ENCODE measurements at regions not wholly inside any gene's neighbourhood (a gene's known extent, or its start where the extent isn't known, plus 50 kb on each side); places are given as distances from the start of the nearest gene placed in this dataset.
"Not testable (repeated sequence)": the region's sequence is repeated elsewhere in the genome, so short reads cannot be mapped to it uniquely, and the experiment has no call there.

DNA sequence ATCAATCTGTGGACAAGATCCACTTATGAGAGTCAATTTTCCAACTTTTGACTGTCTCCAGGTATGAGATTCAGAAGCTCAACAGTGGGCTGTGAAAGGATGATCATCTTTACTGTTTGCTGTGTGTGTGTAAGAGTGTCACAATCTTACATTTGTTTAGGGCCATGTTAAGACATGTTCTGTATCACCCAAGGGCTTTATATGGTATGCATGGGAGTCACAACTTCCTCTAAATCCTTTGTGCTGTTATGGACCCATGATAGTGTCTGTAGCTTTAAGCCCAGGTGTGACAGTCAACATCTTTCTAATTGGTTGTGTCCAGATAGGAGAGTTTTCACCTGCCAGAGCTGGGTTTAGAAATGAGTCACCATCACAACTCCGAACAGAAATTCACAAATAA, 70.2 kb downstream of the ZNF726 start:
- not testable (repeated sequence) for DNase-seq

DNA sequence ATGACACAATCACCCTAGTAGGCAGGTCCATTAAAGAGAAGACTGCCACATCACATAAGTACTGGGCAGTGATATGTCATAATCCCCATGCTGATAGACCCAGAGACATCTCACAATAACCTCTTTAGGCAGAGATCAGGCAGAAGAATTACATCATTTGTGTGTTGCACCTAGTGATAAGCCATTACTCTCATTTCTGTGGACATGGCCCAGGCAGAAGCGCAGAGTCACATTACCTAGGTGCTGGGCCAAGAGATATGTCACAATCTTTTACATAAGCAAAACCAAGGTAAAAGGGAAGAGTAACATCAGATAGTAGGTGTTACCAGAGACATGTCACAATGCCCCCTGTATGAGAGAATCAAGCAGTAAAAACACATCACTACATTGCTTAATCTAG, 71.9 kb downstream of the ZNF726 start:
- no peak for DNase-seq

DNA sequence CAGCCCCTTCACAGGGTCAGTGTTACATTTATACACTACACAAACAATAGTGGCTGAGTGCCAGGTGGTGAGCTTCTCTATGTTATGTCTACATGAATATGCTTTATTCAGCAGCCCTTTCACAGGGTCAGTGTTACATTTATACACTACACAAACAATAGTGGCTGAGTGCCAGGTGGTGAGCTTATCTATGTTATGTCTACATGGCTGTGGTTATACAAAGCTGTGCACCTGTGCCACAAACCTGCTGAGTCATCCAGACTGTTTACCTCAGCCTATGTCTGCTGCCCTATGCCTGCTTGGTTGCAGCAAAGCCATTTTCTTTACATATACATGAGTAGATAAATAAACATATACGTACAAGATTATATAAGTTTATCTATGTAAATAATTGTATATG, 76.5 kb downstream of the ZNF726 start:
- peak; percentile 96 for DNase-seq

DNA sequence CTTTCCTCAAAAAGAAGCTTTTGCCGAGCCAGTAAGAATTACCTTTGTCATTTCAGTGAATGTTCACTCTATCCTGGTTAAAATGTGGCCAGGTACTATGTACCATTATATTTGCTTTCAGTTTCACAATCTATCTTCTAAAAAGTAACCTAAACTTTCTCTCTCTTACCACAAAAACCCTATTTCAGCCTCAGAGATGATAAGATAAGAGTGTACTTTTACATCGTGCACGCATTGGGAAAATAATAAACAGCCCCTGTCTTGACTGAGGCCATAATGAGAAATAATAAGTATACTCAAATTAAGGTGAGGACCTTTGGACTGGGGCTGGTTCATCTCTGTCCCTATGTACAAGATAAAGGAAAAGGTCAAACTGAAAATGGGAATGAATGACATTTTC, 77.7 kb downstream of the ZNF726 start:
- DNase-seq: no peak

DNA sequence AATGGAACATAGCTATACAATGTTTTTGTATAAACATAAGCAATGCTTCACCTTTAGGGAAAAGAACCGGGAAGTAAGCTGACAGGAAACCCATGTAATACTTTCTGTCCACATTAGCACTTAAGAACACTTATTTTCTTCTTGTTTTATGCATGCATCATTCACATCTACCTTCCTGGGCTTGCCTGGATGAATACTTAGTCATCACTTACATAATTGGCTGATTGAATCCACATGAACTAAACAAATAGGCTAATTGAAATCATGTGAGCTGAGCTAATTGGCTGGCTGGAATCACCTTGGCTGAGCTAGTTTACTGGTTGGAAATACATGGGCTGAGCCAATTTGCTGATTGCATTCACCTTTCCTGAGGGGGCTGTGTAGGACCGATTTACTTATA, 78.8 kb downstream of the ZNF726 start:
- DNase-seq: no peak

DNA sequence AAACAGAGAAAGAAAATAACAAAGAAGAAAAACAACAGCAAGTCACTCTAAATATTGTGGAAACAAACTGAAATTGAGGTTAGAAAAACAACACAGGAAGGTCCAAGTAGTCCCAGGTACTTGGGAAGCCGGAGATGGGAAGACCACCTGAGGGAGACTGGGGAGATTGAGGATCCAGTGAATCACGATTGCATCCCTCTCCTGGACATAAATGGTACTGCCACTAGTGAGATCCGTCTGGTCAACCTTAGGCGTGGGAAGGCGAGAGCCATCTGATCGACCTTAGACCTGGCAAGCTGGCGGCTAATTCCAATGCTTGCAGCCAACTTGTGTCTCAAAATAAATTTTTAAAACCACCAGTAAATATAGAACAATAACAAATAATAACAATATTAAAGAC, 81.9 kb downstream of the ZNF726 start:
- DNase-seq: no peak

DNA sequence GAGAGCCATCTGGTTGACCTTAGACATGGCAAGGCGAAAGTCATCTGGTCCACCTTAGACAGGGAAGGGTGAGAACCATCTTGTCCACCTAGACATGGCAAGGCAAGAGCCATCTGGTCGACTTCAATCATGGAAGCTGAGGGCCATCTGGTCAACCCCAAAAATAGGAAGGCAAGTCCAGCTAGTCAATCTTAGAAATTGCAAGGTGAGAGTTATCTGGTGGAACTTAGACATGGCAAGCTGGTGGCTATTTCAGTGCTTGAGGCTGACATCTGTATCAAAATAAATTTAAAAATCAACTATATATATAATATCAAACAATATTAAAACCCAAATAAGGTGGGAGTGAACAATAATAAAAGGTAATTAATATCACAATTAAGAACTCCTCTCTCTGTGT, 83.9 kb downstream of the ZNF726 start:
- DNase-seq: no peak

DNA sequence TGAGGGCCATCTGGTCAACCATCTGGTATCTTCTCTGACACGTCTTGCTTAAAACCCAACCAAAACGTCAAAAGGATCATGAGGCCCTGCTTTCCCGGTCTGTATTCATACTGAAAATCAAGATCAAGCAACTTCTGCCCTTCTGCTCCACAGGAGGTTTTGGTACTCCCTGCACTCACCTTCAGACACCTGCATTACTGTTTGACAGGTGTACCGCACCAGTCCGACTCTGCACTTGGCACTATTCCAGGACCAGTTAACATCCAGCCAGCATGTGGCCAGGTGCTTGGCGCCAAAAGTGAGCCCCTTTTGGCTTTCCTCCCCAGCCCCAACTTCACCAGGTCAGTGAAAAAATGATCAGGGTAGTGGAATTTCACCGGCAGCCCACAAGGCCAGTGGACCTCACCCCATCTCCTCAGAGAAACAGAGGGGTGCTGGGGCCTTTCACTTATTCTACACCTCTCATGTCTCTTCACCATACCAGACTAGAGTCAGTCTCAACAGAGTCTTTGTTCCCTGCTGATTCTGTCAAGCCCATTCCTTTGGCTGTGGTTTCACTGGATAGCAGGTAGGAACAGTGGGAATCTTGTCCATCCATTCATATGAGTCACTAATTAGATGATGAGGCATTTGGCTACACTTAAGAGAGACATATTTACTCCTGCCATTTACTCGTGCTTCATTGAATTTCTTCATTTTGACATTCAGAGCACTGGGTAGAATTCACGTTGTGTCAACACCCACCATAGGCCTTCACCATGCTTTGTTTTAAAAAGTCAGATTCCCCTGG, 85.3 kb downstream of the ZNF726 start:
- peak; percentile 71 for DNase-seq

DNA sequence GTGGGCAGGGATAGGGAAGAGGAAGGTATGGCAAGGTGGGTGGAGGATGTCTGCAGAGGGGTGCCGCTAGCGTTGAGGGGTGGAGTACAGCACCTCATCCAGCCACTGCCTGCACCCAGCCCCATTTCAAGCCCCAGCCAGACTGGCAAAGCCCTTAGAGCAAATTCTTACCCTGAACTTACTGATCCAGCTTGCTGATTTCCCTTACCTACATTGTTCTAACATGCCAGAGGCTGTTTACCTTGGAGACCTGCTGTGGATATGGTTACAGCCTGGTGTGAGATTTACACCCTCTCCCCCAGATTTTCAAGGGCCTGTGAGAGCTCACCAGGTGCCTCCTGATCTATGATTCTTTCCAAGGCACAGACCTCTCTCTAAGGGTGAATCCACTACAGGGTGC, 86.0 kb downstream of the ZNF726 start:
- peak; percentile 62 for DNase-seq

DNA sequence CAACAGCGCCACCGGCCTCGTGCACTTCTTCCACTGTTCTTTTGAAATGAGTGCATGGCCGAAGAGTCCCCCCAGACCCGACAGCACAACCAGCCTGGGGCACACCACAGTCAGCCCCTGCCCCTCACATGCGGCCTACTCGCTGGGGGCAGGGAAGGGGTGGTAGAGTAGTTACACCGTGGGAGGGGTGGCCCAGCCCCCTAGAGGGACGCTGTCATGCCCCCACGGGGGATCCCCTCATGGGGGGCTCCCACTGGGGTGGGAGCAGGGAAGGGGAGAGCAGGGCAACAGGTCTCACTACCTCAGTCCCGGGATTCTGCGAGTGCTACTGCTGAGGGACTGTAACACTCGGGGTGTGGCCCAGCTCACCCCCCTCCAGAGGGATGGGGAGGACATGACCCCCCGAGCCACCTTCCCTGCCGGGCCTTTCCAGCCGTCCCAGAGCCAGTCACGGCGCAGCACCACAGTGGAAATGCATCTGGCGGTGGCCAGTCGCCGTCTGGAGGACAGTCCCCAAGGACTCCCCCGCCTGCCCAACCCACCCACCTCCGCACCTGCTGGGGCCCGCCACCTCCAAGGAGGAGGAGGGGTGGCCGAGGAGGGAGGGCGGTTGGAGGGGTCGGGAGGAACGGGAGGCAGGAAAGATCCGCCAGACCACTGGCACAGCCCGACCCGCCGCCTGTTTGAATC, 84.6 kb upstream of the ZNF254 start:
- DNase-seq: no peak

DNA sequence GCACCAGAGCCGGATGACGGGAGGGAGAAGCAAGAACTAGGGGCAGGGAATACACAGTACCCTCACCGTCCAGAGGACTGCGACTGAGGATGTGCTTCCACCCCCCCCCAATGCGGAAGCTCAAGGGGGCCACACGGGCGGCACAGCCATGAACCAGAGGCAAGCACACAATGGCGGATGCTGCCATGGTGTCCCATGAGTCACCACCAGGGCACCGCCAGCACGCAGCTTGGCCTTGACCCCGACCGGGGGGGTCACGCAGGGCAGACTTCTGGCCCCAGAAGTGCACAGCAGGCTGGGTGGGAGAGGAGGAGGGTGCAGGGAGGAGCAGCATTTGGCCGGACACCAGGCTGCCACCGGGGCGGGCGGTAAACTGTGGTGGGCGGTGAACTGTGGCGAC, 83.5 kb upstream of the ZNF254 start:
- no peak for DNase-seq

DNA sequence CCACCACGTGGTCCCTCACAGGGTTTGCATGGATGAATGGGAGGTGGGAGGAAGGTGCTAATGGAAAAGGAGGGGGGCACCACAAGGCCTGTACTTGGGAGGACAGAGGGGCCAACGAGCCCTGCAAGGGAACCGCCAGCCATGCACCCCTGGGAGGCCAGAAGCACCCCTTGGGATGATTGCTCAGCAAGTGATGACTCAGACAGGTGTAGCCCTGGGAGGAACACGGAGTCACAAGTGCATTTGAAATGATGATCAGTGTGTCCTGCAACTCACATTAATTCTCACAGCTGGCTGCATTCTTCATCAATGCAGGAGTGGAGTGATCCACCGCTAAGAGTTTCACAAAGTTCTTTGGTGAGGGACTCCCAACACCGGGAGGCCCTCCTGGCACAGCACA, 82.8 kb upstream of the ZNF254 start:
- no peak for DNase-seq

DNA sequence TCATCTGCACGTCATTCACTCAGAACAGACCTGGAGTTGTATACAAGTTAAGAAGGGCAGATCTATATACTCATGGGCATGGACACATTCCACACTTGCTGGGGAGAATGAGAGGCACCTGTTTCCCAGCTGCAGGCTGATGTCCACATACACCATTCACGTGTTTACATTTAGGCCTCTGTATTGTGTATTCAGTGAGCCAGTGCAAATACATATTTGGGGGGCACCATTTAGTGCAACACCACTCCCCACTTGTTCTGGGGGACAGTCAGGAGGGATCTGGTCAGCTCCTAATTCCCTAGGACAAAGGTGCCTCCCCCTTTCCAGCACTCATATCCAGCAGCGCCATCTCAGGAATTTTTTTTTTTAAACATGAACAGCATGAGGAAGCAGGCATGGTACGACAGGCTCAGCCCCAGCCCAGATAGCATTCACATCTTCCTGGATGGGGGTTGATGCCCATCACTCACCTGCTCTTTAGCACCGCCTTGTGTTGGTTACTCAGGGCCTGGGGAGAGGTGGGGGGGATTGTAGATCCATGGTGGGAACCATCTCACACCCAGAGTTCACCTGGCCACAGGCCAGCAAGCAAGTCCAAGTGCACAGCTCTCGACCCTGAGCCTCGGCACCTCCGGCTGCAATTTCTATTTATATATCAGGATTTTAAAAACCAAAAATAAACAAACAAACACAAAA, 56.9 kb upstream of the ZNF254 start:
- DNase-seq: peak; percentile 25

DNA sequence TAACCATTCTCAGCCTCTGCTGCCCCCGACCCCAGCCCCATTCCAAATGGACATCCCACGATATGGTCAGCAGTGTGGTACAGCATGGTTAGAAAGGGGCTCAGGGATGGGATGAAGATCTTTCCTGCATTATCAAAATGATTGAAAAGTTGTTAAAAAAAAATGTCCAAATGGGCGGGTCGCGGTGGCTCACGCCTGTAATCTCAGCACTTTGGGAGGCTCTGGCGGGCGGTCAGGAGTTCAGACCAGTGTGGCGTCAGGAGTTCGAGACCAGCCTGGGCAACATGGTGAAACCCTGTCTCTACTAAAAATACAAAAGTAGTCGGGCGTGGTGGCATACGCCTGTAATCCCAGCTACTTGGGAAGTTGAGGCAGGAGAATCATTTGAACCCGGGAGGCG, 54.3 kb upstream of the ZNF254 start:
- DNase-seq: no peak

DNA sequence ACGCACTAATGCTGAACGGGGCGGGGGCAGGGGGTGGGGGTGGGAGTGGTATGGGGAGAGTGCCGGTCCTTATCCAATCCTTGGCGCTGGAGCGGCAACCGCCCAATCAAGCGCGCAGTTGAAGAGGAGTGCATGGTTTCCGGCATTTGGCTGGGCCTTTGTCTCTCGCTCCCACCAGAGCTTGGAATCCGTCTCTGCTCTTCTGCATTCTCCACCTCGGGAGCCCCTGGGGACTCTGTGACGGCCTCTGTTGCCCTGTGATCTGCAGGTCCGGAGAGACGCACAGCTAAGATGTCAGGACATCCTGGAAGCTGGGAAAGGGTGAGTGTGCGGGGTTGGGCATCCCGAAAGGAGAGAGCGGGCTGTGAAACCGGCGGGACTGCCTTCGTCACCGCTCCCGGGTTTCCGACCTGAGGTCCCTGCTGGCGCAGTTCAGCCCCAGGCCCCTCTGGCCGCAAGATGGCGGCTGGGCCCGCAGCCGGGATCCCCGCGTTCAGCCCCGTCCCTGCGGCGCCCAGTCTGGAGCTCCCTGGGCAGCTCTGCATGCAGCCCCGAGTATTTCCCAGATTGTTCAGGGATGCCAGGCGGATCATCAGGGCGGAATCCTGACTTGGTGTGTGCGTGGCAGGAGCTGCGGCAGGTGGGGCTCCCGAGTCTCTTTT, 53.6 kb upstream of the ZNF254 start:
- DNase-seq: peak; percentile 90

DNA sequence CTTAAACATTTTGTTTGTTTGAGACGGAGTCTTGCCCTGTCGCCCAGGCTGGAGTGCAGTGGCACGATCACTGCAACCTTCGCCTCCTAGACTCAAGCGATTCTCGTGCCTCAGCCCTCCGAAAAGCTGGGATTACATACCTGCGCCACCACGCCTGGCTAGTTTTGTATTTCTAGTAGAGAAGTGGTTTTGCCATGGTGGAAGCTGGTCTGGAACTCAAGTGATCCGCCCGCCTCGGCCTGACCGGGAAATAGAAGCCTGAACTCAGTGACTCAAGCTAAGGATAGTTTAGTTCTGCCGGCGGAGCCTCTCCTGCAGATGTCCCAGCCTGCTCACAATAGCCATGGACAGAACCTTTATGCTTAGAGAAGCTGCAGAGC, 53.0 kb upstream of the ZNF254 start:
- no peak for DNase-seq

DNA sequence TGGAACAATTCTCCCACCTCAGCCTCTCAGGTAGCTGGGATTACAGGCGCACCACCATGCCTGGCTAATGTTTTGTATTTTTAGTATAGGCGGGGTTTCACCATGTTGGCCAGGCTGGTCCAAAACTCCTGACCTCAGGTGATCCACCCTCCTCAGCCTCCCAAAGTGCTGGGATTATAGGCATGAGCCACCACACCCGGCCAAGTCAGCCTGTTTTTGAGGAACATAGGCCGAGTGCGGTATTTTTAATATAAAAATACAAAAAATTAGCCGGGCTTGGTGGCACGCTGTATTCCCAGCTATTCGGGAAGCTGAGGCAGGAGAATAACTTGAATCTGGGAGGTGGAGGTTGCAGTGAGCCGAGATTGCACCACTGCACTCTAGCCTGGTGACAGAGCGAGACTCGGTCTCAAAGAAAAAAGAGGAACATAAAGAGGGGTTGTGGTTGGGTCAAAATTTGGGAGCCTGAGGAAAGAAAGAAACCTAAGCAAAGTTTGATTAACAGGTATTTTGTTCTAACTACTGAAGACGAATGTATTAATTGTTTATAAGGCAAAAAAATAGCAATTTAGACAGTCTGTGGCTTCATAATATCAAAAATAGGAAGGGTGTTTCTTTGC, 51.6 kb upstream of the ZNF254 start:
- DNase-seq: not testable (repeated sequence)

Data from NCI-H510A (cell line).